Neural cell (in vitro differentiated cells): ENCODE measurements at regions not wholly inside any gene's neighbourhood (a gene's known extent, or its start where the extent isn't known, plus 50 kb on each side); places are given as distances from the start of the nearest gene placed in this dataset.
"Not testable (repeated sequence)": the region's sequence is repeated elsewhere in the genome, so short reads cannot be mapped to it uniquely, and the experiment has no call there.

Experiments used
- H2AFZ ChIP-seq: fragments of 200-600, 300-800 bp; sonication (generic), shearing (Covaris generic); 2 replicates; pipeline ENCODE4 v1.6.0; 2014; ENCODE audit warnings: low read depth, mild to moderate bottlenecking, antibody characterized with exemption, low read length, moderate library complexity
- H3F3A ChIP-seq: fragments of 200-600 bp; shearing (Covaris generic); 2 replicates; pipeline ENCODE4 v1.6.1; 2016; ENCODE audit warnings: mild to moderate bottlenecking, moderate library complexity, mixed read lengths, antibody characterized with exemption, low read length; ENCODE audit not compliant: insufficient read depth, poor library complexity, severe bottlenecking
- H3K27ac ChIP-seq: fragments of 200-600, 300-800 bp; sonication (generic), shearing (Covaris generic); 2 replicates; pipeline ENCODE4 v1.5.1; 2014; ENCODE audit warnings: mild to moderate bottlenecking, low read length, moderate library complexity
- H3K27me3 ChIP-seq: fragments of 300-800, 200-600 bp; sonication (generic), shearing (Covaris generic); 2 replicates; pipeline ENCODE4 v1.6.0; 2014; ENCODE audit warnings: mild to moderate bottlenecking, low read depth, low read length, moderate library complexity; ENCODE audit not compliant: insufficient read depth
- H3K36me3 ChIP-seq: fragments of 300-800, 200-600 bp; sonication (generic), shearing (Covaris generic); 2 replicates; pipeline ENCODE4 v1.5.1; 2014; ENCODE audit warnings: mild to moderate bottlenecking, antibody characterized with exemption, low read length, moderate library complexity; ENCODE audit not compliant: insufficient read depth
- H3K4me2 ChIP-seq: fragments of 300-800, 200-600 bp; sonication (generic), shearing (Covaris generic); 2 replicates; pipeline ENCODE4 v1.6.0; 2014; ENCODE audit warnings: mild to moderate bottlenecking, low read length
- H3K4me3 ChIP-seq: fragments of 300-800, 200-600 bp; sonication (generic), shearing (Covaris generic); 2 replicates; pipeline ENCODE4 v1.5.1; 2014; ENCODE audit warnings: mild to moderate bottlenecking, low read length, moderate library complexity
- H3K79me2 ChIP-seq: fragments of 200-600 bp; shearing (Covaris generic); replicated peaks from 2 replicates; pipeline ENCODE4 v1.6.0; 2014; ENCODE audit warnings: mild to moderate bottlenecking, low read length, moderate library complexity; ENCODE audit not compliant: insufficient read depth
- H3K9ac ChIP-seq: fragments of 300-800, 200-600 bp; sonication (generic), shearing (Covaris generic); 2 replicates; pipeline ENCODE4 v1.6.1; 2016; ENCODE audit warnings: mild to moderate bottlenecking, low read length, mixed read lengths
- H3K9me2 ChIP-seq: fragments of 200-600 bp; shearing (Covaris generic); 2 replicates; pipeline ENCODE4 v1.6.1; 2016; ENCODE audit warnings: mild to moderate bottlenecking, low read length, mixed read lengths; ENCODE audit not compliant: insufficient read depth
- H3K9me3 ChIP-seq: fragments of 200-600, 300-800 bp; sonication (generic), shearing (Covaris generic); 2 replicates; pipeline ENCODE4 v1.6.1; 2016; ENCODE audit warnings: mild to moderate bottlenecking, mixed run types, low read length, moderate library complexity, mixed read lengths
- H4K20me1 ChIP-seq: fragments of 200-600 bp; shearing (Covaris generic); 2 replicates; pipeline ENCODE4 v1.6.1; 2016; ENCODE audit warnings: mild to moderate bottlenecking, mixed run types; ENCODE audit not compliant: insufficient read depth

DNA sequence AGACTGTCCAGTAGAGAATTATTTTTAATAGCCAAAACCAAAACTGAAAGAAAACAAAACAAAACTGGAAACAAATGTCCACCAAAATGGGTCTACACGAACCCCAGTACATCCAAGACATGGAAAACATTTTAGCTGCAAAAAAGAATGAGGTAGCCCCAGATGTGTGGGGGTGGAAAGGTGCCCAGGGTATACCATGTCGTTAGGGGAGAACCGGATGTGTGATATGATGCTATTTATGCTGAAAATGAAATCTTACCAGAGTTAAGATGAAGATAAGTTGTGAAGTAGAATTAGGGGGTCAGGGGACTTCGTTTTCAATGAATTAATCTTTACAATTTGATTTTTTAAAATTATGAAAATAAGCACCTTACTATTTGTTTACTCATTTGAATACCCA lies 72.2 kb downstream of the PROP1 start:
- H3K27me3 ChIP-seq, H3K9me3 ChIP-seq, H4K20me1 ChIP-seq, H3K27ac ChIP-seq, H3K9ac ChIP-seq, H3K9me2 ChIP-seq, H3K4me3 ChIP-seq, H3F3A ChIP-seq, H3K79me2 ChIP-seq, H3K4me2 ChIP-seq, H3K36me3 ChIP-seq, H2AFZ ChIP-seq: not testable (repeated sequence)

GRCh38 chr5:177923189-177923588 lies 72.9 kb downstream of the PROP1 start:
- not testable (repeated sequence) for H3K4me2 ChIP-seq, H3F3A ChIP-seq

GRCh38 chr5:177909261-177909660 lies 86.8 kb downstream of the PROP1 start:
- not testable (repeated sequence) for H3K27ac ChIP-seq, H3K9ac ChIP-seq, H3K9me2 ChIP-seq, H3F3A ChIP-seq, H3K4me2 ChIP-seq, H3K36me3 ChIP-seq, H3K4me3 ChIP-seq, H3K9me3 ChIP-seq, H3K27me3 ChIP-seq, H3K79me2 ChIP-seq, H2AFZ ChIP-seq, H4K20me1 ChIP-seq

More at GRCh38 chr5:177923189-177923588, 72.9 kb downstream of the PROP1 start:
- H3K27me3 ChIP-seq, H3K9me3 ChIP-seq, H3K4me3 ChIP-seq, H3K27ac ChIP-seq, H2AFZ ChIP-seq, H3K36me3 ChIP-seq, H3K9me2 ChIP-seq, H3K79me2 ChIP-seq, H4K20me1 ChIP-seq, H3K9ac ChIP-seq: not testable (repeated sequence)

GRCh38 chr5:177902806-177903205 lies 93.2 kb downstream of the PROP1 start:
- H3F3A ChIP-seq, H3K9me3 ChIP-seq, H3K36me3 ChIP-seq, H3K4me3 ChIP-seq, H3K27ac ChIP-seq, H2AFZ ChIP-seq, H4K20me1 ChIP-seq, H3K4me2 ChIP-seq, H3K79me2 ChIP-seq, H3K9ac ChIP-seq, H3K27me3 ChIP-seq, H3K9me2 ChIP-seq: not testable (repeated sequence)

DNA sequence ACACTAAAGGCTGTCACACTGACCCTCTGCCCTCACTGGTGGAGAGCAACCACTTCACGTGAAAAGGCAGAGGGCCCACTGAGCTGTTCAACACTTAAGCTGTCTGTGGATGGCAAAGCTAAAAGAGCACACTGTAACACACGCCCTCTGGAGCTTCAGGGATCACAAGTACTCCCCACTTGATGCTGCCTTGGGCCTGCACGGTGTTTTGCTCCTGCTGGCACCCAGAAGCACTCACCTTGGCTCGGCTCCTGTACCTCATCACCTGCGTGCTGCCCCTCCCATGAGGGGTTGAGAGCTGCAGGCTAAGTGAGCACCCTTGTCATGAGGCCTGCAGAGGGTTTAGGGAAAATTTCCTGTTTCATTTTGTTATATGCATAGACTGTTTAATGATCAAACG lies 96.0 kb downstream of the PROP1 start:
- H3F3A ChIP-seq, H3K4me3 ChIP-seq, H3K27ac ChIP-seq, H2AFZ ChIP-seq, H3K9me3 ChIP-seq, H3K27me3 ChIP-seq, H4K20me1 ChIP-seq, H3K36me3 ChIP-seq, H3K4me2 ChIP-seq, H3K9ac ChIP-seq, H3K9me2 ChIP-seq, H3K79me2 ChIP-seq: not testable (repeated sequence)

DNA sequence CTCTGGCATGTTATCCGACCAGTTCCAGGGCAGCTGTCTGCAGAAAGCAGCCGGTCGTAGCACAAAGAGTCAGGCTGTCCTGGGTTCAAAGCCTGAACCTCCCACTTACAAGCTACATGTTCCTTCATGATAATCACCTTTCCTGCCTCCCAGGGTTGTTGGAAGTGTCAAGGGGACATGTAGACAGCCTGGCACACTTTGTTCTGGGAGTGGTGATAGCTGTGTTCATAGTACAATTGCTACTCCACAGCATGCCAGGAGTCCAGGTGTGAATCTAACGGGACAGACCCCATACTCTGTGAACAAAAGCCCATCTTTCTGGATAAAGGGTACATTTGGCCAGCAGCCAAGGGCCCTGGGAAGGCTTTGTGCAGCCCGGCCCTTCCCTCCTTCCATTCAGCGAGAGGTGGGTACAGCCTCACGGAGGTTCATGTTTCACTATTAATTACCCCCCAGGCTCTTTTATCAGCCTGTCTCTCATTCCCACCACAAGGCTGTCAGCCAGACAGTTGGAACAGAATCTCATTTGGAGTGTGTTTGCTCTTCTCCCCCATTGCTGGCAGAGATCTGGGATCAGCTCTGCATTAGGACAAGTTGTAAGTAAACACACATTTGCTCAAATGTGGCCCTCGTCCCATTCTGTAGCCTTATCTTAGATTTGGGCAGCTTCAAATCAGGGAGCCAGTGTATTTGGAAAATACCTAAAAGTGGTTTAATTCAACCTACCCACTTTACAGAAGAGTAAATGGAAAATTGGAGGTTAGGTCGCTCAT lies 101.2 kb downstream of the PROP1 start:
- not testable (repeated sequence) for H3K4me3 ChIP-seq, H4K20me1 ChIP-seq, H3K4me2 ChIP-seq, H3K27me3 ChIP-seq, H2AFZ ChIP-seq, H3K9ac ChIP-seq, H3K36me3 ChIP-seq, H3K79me2 ChIP-seq, H3K9me3 ChIP-seq, H3K27ac ChIP-seq, H3F3A ChIP-seq, H3K9me2 ChIP-seq

- not testable (repeated sequence) for H4K20me1 ChIP-seq, H3K9ac ChIP-seq, H3K36me3 ChIP-seq, H3K27ac ChIP-seq, H3K9me2 ChIP-seq, H3K27me3 ChIP-seq, H3K9me3 ChIP-seq, H3K4me3 ChIP-seq, H3K79me2 ChIP-seq, H3F3A ChIP-seq, H2AFZ ChIP-seq, H3K4me2 ChIP-seq
Measured at GRCh38 chr5:177892357-177892665, 103.7 kb downstream of the PROP1 start.

DNA sequence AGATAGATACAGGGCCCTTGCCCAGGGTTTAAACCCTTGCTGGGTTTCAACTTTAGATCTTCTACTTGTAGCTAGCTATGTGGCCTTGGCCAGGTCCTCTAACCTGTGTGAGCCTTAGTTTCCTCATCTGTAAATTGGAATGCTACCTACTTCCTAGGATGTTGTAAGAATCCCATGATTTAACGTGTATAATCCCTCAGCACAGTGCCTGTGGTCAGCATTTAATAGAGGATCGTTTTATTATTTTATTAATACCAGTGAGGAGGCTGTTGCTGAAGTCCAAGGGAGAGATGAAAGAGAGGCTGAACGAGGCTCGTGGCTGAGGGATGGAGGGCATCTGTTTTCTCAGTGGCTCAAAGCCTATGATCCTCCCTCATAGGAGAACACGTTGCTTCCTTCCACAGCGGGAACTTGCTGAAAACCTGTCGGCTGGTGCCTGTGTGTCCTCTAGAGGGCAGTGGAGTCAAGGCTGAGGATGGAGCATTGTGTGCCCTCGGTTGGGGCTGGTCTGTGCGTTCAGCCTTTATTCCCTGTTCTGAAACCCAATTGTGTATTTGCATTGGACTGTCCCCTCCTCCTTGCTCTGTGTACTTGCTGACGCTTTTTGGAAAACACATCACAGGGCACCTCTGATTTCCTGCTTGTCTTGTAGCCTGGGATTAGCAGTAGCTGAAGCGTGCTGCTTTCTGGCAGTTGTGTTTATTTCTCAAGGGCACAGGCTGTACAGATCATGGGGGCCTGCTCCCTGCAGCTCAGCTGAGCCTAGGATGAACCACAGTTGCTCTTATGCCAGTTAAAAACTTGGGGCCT lies 104.3 kb downstream of the PROP1 start:
- H3K27ac ChIP-seq, H3K4me3 ChIP-seq, H3K9me3 ChIP-seq, H3K9ac ChIP-seq, H3K79me2 ChIP-seq, H4K20me1 ChIP-seq, H3K36me3 ChIP-seq, H2AFZ ChIP-seq, H3F3A ChIP-seq, H3K4me2 ChIP-seq, H3K27me3 ChIP-seq, H3K9me2 ChIP-seq: not testable (repeated sequence)
